Uterus (tissue), 3 donors: ENCODE measurements at regions not wholly inside any gene's neighbourhood (a gene's known extent, or its start where the extent isn't known, plus 50 kb on each side); places are given as distances from the start of the nearest gene placed in this dataset.

ENCODE experiments used
- DNase-seq, 2 donors: peaks; one replicate each; pipeline ENCODE4 v3.0.0-alpha.2; 2019 to 2020
- H3K27ac ChIP-seq, 2 donors: fragments of 200-600 bp; sonication (generic); 1 replicate in 1 of 2; 2 replicates in 1 of 2; pipeline ENCODE4 v1.5.1; 2016 to 2018
- H3K27me3 ChIP-seq, 2 donors: fragments of 200-600 bp; sonication (generic); one replicate each; pipeline ENCODE4 v1.5.1; 2018 to 2019; ENCODE audit warnings: control low read depth in 1 of 2
- H3K36me3 ChIP-seq, 2 donors: fragments of 200-600 bp; sonication (generic); one replicate each; pipeline ENCODE4 v1.5.1; 2019; ENCODE audit warnings: control low read depth in 1 of 2
- H3K4me1 ChIP-seq, 2 donors: fragments of 200-600 bp; sonication (generic); one replicate each; pipeline ENCODE4 v1.5.1; 2018 to 2019; ENCODE audit warnings: control low read depth in 1 of 2
- H3K4me3 ChIP-seq, 2 donors: fragments of 200-600 bp; sonication (generic); 1 replicate in 1 of 2; 2 replicates in 1 of 2; pipeline ENCODE4 v1.5.1; 2018 to 2019; ENCODE audit warnings: mild to moderate bottlenecking in 1 of 2
- H3K9me3 ChIP-seq, 2 donors: fragments of 200-600 bp; sonication (generic); one replicate each; pipeline ENCODE4 v1.5.1; 2019; ENCODE audit warnings: control low read depth in 1 of 2
- CTCF ChIP-seq, 4 experiments: fragments of 200-600 bp in 2 of 4; fragments of 450-650 bp in 2 of 4; sonication (generic) in 2 of 4; IDR thresholded peaks; one replicate each; pipeline ENCODE4 v1.5.1; 2016 to 2019; ENCODE audit warnings: antibody characterized with exemption in 4 of 4, mild to moderate bottlenecking in 2 of 4, moderate library complexity in 1 of 4
- POLR2A ChIP-seq, 2 donors: fragments of 450-650 bp; IDR thresholded peaks; one replicate each; pipeline ENCODE4 v1.6.1; 2016; ENCODE audit warnings: antibody characterized with exemption in 2 of 2, mild to moderate bottlenecking in 1 of 2, moderate library complexity in 1 of 2
- intact Hi-C: fragments of 100-400 bp; cut with DNase I; formaldehyde crosslinking; loops from one replicate; pipeline ENCODE4 v1.15.1; 2023; ENCODE audit warnings: low total_unique reads
- donor health status: DM: yes; HTN: yes; CAD: no.

GRCh38 chr5:118628660-118629354, 359.5 kb downstream of the DTWD2 start:
- H3K27ac ChIP-seq, result no peak overlapping the region
- DNase-seq, result no peak
- H3K9me3 ChIP-seq, result no peaks in the 10 kb centered on the region
- no peaks in the 10 kb centered on the region for H3K27me3 ChIP-seq
- intact Hi-C loops, result no loop called here
- H3K4me1 ChIP-seq, result no peaks in the 10 kb centered on the region
- no peak for TF ChIP-seq CTCF (IDR thresholded peaks at IDR 0.05)
- TF ChIP-seq POLR2A (IDR thresholded peaks at IDR 0.05), result no peak
- H3K4me3 ChIP-seq, result no peak overlapping the region
- no peaks in the 10 kb centered on the region for H3K36me3 ChIP-seq

- Histone ChIP-seq H3K4me3 (no peak overlapping the region), H3K9me3 (no peaks in the 10 kb centered on the region), H3K4me1 (no peaks in the 10 kb centered on the region), H3K36me3 (no peaks in the 10 kb centered on the region), H3K27me3 (no peaks in the 10 kb centered on the region), H3K27ac (no peak overlapping the region)
- intact Hi-C loops, result no loop called here
- TF ChIP-seq CTCF (IDR thresholded peaks at IDR 0.05), result no peak
- TF ChIP-seq POLR2A (IDR thresholded peaks at IDR 0.05), result no peak
- DNase-seq, result no peak
Measured at GRCh38 chr5:118620233-118620632, 368.1 kb downstream of the DTWD2 start.

GRCh38 chr5:118619823-118620222, 368.5 kb downstream of the DTWD2 start:
- no peak for DNase-seq
- no peak overlapping the region for H3K4me3 ChIP-seq
- no peaks in the 10 kb centered on the region for H3K36me3 ChIP-seq
- no peaks in the 10 kb centered on the region for H3K9me3 ChIP-seq
- intact Hi-C loops, result no loop called here
- no peak overlapping the region for H3K27ac ChIP-seq
- TF ChIP-seq POLR2A (IDR thresholded peaks at IDR 0.05) (no peak), CTCF (IDR thresholded peaks at IDR 0.05) (no peak)
- no peaks in the 10 kb centered on the region for H3K27me3 ChIP-seq
- H3K4me1 ChIP-seq, result no peaks in the 10 kb centered on the region

GRCh38 chr5:118616281-118616680, 372.1 kb downstream of the DTWD2 start:
- intact Hi-C loops, result no loop called here
- Histone ChIP-seq H3K36me3 (no peaks in the 10 kb centered on the region), H3K4me1 (no peaks in the 10 kb centered on the region), H3K27me3 (no peaks in the 10 kb centered on the region), H3K27ac (no peak overlapping the region), H3K9me3 (no peaks in the 10 kb centered on the region), H3K4me3 (no peak overlapping the region)
- DNase-seq, result no peak
- TF ChIP-seq POLR2A (IDR thresholded peaks at IDR 0.05) (no peak), CTCF (IDR thresholded peaks at IDR 0.05) (no peak)

- TF ChIP-seq CTCF (IDR thresholded peaks at IDR 0.05) (no peak), POLR2A (IDR thresholded peaks at IDR 0.05) (no peak)
- no peak overlapping the region for H3K4me3 ChIP-seq
- H3K27ac ChIP-seq, result no peak overlapping the region
- no peaks in the 10 kb centered on the region for H3K36me3 ChIP-seq
- intact Hi-C loops, result no loop called here
- H3K4me1 ChIP-seq, result no peaks in the 10 kb centered on the region
- no peak for DNase-seq
- H3K9me3 ChIP-seq, result no peaks in the 10 kb centered on the region
- H3K27me3 ChIP-seq, result no peaks in the 10 kb centered on the region
Measured at GRCh38 chr5:118614731-118615456, 373.5 kb downstream of the DTWD2 start.
